Gastrocnemius medialis (tissue), 4 donors: ENCODE measurements at regions not wholly inside any gene's neighbourhood (a gene's known extent, or its start where the extent isn't known, plus 50 kb on each side); places are given as distances from the start of the nearest gene placed in this dataset.

ENCODE experiments used
- CTCF ChIP-seq, 5 experiments: fragments of 450-650 bp in 3 of 5; fragments of 200-600 bp in 2 of 5; sonication (generic) in 2 of 5; IDR thresholded peaks in 4 of 5; conservative IDR thresholded peaks in 1 of 5; 1 replicate in 4 of 5; 2 replicates in 1 of 5; pipeline ENCODE4 v1.5.1; 2016 to 2019; ENCODE audit warnings: antibody characterized with exemption in 5 of 5, mild to moderate bottlenecking in 3 of 5, moderate library complexity in 3 of 5
- POLR2A ChIP-seq, 2 donors: fragments of 450-650 bp; IDR thresholded peaks; one replicate each; pipeline ENCODE4 v1.6.1; 2017; ENCODE audit warnings: antibody characterized with exemption in 2 of 2, mild to moderate bottlenecking in 2 of 2, moderate library complexity in 2 of 2

- TF ChIP-seq CTCF (IDR thresholded peaks at IDR 0.05 in 4 of 5, conservative IDR thresholded peaks at IDR 0.05 in 1 of 5) (no peak), POLR2A (IDR thresholded peaks at IDR 0.05) (no peak)
Observed at GRCh38 chr1:208895820-208896219, 651.6 kb upstream of the PLXNA2 start.
